ENCODE measurements at regions not wholly inside any gene's neighbourhood (a gene's known extent, or its start where the extent isn't known, plus 50 kb on each side); places are given as distances from the start of the nearest gene placed in this dataset.
"Not testable (repeated sequence)": the region's sequence is repeated elsewhere in the genome, so short reads cannot be mapped to it uniquely, and the experiment has no call there.

- peak; percentile 83 for DNase-seq (ENCODE audit: low read depth)
- peak; percentile 27 for TF ChIP-seq CTCF (conservative IDR thresholded peaks at IDR 0.05; ENCODE audit: low read depth, low read length)
- H3K4me3 ChIP-seq (ENCODE audit: low read depth, low read length), result no peak overlapping the region
These were observed 449.7 kb upstream of the KLF6 start for GRCh38 chr10:4234661-4235060.

- no peak for TF ChIP-seq CTCF (conservative IDR thresholded peaks at IDR 0.05; ENCODE audit: low read depth, low read length)
These were observed 446.4 kb upstream of the KLF6 start for GRCh38 chr10:4231439-4231838.

GRCh38 chr10:4230036-4230435 is 445.0 kb upstream of the KLF6 start:
- DNase-seq (ENCODE audit: low read depth), result no peak
- H3K4me3 ChIP-seq (ENCODE audit: low read depth, low read length), result no peak overlapping the region
- no peak for TF ChIP-seq CTCF (conservative IDR thresholded peaks at IDR 0.05; ENCODE audit: low read depth, low read length)

More at GRCh38 chr10:4231439-4231838, 446.4 kb upstream of the KLF6 start:
- DNase-seq (ENCODE audit: low read depth), result no peak
- H3K4me3 ChIP-seq (ENCODE audit: low read depth, low read length), result no peak overlapping the region

- no peak for TF ChIP-seq CTCF (conservative IDR thresholded peaks at IDR 0.05; ENCODE audit: low read depth, low read length)
- H3K4me3 ChIP-seq (ENCODE audit: low read depth, low read length), result no peak overlapping the region
- DNase-seq (ENCODE audit: low read depth), result no peak
These were observed 444.1 kb upstream of the KLF6 start for GRCh38 chr10:4229106-4229505.

- H3K4me3 ChIP-seq (ENCODE audit: low read depth, low read length), result no peak overlapping the region
- DNase-seq (ENCODE audit: low read depth), result no peak
- TF ChIP-seq CTCF (conservative IDR thresholded peaks at IDR 0.05; ENCODE audit: low read depth, low read length), result no peak
These were observed 442.6 kb upstream of the KLF6 start for GRCh38 chr10:4227586-4227985.

GRCh38 chr10:4226941-4227540 is 442.0 kb upstream of the KLF6 start:
- TF ChIP-seq CTCF (conservative IDR thresholded peaks at IDR 0.05; ENCODE audit: low read depth, low read length), result no peak
- no peak for DNase-seq (ENCODE audit: low read depth)
- H3K4me3 ChIP-seq (ENCODE audit: low read depth, low read length), result no peak overlapping the region

GRCh38 chr10:4224178-4224577 is 439.2 kb upstream of the KLF6 start:
- no peak for DNase-seq (ENCODE audit: low read depth)
- no peak for TF ChIP-seq CTCF (conservative IDR thresholded peaks at IDR 0.05; ENCODE audit: low read depth, low read length)
- H3K4me3 ChIP-seq (ENCODE audit: low read depth, low read length), result no peak overlapping the region

GRCh38 chr10:4221310-4221709 is 436.3 kb upstream of the KLF6 start:
- not testable (repeated sequence) for H3K4me3 ChIP-seq (ENCODE audit: low read depth, low read length)
- peak; percentile 28 for DNase-seq (ENCODE audit: low read depth)
